ENCODE measurements at regions not wholly inside any gene's neighbourhood (a gene's known extent, or its start where the extent isn't known, plus 50 kb on each side); places are given as distances from the start of the nearest gene placed in this dataset.

DNA sequence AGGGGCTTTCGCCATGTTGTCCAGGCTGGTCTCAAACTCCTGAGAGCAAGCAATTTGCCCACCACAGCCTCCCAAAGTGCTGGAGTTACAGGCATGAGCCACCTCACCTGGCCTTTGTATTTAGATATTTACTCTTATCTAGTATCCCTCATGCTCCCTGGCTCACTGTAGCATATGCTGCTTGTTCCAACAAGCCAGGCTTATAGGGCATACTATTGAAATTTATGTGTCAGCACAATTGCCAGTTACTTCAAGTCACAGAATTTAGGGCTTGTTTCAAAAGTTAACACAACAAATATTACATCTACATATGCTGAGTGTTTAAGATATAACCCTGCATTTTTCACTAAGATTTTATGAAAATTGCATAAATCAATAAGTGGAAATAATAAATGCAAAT is 469.2 kb upstream of the ZNF608 start:
- TF ChIP-seq POLR2A (IDR thresholded peaks at IDR 0.05; ENCODE audit: low read length) (no peak), GATA1 (IDR thresholded peaks at IDR 0.05; ENCODE audit: low read depth, low read length) (no peak)
- DNase-seq, result no peak

GRCh38 chr5:125219710-125220109 is 473.3 kb upstream of the ZNF608 start:
- no peak for TF ChIP-seq POLR2A (IDR thresholded peaks at IDR 0.05; ENCODE audit: low read length)
- no peak for TF ChIP-seq GATA1 (IDR thresholded peaks at IDR 0.05; ENCODE audit: low read depth, low read length)
- no peak for DNase-seq

DNA sequence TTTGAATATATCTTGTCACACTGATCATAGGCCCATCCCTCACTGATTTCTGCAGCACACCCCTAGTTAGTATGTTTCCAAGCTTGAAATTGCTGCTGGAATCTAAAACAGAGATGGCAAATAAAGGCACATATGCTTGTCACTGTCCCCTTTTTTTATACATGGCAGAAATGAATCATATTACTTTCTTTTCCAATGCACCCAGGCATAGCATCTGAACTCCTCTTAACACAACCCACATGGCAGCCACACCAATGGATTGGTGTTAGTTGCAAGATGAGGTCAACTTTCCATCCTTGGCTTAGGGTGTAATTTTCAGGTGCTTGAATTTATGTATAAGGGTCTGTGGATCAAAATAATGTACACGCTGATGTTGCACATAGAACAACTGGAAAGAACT is 473.8 kb upstream of the ZNF608 start:
- DNase-seq, result no peak
- TF ChIP-seq GATA1 (IDR thresholded peaks at IDR 0.05; ENCODE audit: low read depth, low read length) (no peak), POLR2A (IDR thresholded peaks at IDR 0.05; ENCODE audit: low read length) (no peak)

DNA sequence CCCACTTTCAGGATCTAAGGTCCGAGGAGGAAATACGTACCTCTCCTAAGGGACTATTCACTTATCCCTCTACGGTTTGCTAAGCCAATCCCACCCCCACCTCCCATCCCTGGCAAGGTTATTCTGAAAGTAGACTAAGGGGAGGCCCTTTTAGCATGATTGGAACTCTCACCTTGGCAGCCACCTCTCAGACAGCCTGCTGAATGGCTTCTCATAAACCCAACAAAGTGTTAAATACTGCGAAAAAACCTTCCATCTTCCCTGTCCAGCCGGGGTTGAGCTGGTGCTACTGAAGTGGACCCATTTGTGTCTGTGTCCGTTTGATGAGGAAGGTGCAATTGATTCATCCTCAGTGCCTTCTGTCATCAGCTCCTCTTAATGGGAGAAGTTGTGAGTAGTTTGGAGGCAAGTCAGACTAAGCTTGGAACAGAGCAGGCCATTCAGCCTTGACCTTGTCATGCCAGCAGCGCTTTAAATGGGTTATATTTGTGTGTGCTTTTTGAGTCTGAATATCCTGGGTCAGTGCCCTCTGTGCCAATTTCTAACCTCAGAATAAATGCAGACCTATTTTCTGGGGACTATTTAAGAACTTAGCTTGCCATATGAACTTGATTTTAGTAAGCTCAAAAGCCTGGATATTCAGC is 476.3 kb upstream of the ZNF608 start:
- TF ChIP-seq GATA1 (IDR thresholded peaks at IDR 0.05; ENCODE audit: low read depth, low read length) (no peak), POLR2A (IDR thresholded peaks at IDR 0.05; ENCODE audit: low read length) (no peak)

GRCh38 chr5:125225424-125225823 is 479.0 kb upstream of the ZNF608 start:
- DNase-seq, result no peak
- TF ChIP-seq GATA1 (IDR thresholded peaks at IDR 0.05; ENCODE audit: low read depth, low read length), result no peak
- no peak for TF ChIP-seq POLR2A (IDR thresholded peaks at IDR 0.05; ENCODE audit: low read length)

More for the DNA sequence above, 476.3 kb upstream of the ZNF608 start:
- no peak for DNase-seq

DNA sequence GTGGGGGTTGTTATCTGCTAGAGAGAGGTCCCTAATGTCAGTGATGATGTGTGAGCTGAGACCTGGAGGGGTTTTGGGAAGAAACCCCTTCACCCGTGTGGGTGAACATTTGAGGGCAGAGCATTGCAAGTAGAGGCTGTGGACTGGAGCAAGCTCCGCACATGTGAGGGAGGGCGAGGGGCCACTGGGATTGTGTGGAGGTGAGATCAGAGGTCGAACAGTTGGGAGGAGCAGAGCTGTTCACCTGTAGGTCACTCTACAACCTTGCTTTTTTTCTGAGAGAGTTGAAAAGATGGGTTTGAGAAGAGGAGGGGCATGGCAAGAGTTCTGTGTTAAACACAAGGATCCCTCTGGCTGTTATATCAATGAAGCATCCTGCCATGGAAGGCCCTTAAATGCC is 480.4 kb upstream of the ZNF608 start:
- TF ChIP-seq GATA1 (IDR thresholded peaks at IDR 0.05; ENCODE audit: low read depth, low read length) (no peak), POLR2A (IDR thresholded peaks at IDR 0.05; ENCODE audit: low read length) (no peak)
- DNase-seq, result no peak

GRCh38 chr5:125227333-125228095 is 481.1 kb upstream of the ZNF608 start:
- no peak for TF ChIP-seq POLR2A (IDR thresholded peaks at IDR 0.05; ENCODE audit: low read length)
- TF ChIP-seq GATA1 (IDR thresholded peaks at IDR 0.05; ENCODE audit: low read depth, low read length), result no peak
- no peak for DNase-seq

- DNase-seq, result no peak
- TF ChIP-seq POLR2A (IDR thresholded peaks at IDR 0.05; ENCODE audit: low read length) (no peak), GATA1 (IDR thresholded peaks at IDR 0.05; ENCODE audit: low read depth, low read length) (no peak)
These were observed 482.1 kb upstream of the ZNF608 start for GRCh38 chr5:125228363-125229070.

- TF ChIP-seq POLR2A (IDR thresholded peaks at IDR 0.05; ENCODE audit: low read length) (no peak), GATA1 (IDR thresholded peaks at IDR 0.05; ENCODE audit: low read depth, low read length) (no peak)
- DNase-seq, result no peak
These were observed 483.1 kb upstream of the ZNF608 start for GRCh38 chr5:125229556-125229955.

DNA sequence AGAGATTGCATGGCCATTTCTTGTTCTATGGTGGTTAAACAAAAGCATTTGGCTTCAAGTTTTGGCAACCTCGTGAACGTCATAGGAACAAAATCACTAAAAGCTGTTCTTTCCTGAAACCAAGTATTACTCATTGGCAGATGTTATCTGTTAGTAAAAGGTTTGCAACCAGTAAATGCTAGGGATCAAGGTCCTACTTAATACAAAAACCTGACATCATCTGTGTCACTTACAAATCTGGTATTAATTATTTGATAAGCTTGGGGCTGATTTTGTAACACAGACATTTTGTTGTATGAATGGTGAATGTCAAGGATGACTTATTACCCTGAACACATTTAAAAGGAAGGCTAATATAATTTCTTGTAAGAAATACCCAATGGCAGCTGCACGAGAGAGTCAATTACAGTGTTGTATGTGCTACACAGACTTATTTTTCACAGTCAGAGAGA is 486.4 kb upstream of the ZNF608 start:
- no peak for DNase-seq
- TF ChIP-seq GATA1 (IDR thresholded peaks at IDR 0.05; ENCODE audit: low read depth, low read length) (no peak), POLR2A (IDR thresholded peaks at IDR 0.05; ENCODE audit: low read length) (no peak)

GRCh38 chr5:125233944-125234343 is 487.5 kb upstream of the ZNF608 start:
- no peak for DNase-seq
- no peak for TF ChIP-seq GATA1 (IDR thresholded peaks at IDR 0.05; ENCODE audit: low read depth, low read length)
- no peak for TF ChIP-seq POLR2A (IDR thresholded peaks at IDR 0.05; ENCODE audit: low read length)

DNA sequence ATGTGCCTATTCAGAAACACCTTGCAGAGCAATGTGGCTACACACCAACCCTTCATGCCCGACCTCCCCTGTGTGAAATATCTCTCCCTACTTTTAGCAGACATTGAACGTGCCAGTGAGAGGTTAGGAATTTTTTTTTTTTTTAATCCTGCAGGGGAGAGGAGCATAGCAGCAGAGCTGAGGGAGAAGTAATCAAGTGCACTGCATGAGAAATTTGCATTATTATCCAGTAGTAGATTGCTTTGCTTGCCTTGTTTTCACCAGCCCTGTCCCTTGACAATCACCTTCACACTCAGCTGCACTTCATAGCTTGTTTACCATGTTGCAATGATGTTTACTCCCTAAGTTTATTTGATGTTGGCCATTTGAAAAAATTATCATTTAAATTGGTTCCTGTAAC is 489.6 kb upstream of the ZNF608 start:
- no peak for DNase-seq
- TF ChIP-seq POLR2A (IDR thresholded peaks at IDR 0.05; ENCODE audit: low read length) (no peak), GATA1 (IDR thresholded peaks at IDR 0.05; ENCODE audit: low read depth, low read length) (no peak)

GRCh38 chr5:125236981-125237380 is 490.5 kb upstream of the ZNF608 start:
- TF ChIP-seq POLR2A (IDR thresholded peaks at IDR 0.05; ENCODE audit: low read length), result no peak
- no peak for TF ChIP-seq GATA1 (IDR thresholded peaks at IDR 0.05; ENCODE audit: low read depth, low read length)
- DNase-seq, result no peak

DNA sequence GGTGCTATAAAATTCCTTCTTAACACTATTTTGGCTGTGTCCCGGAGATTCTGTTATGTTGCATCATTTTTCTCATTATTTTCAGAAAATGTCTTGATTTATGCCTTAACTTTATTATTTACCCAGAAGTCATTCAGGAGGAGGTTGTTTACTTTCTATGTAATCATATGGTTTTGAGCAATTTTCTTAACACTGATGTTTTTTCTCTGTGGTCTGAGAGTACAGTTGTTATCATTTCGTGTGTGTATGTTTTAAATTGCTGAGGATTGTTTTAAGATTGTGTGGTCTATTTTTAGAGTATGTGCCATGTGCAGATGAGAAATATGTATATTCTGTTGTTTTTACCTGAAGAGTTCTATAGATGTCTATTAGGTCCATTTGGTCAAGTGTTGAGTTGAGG is 498.1 kb upstream of the ZNF608 start:
- DNase-seq, result no peak
- no peak for TF ChIP-seq GATA1 (IDR thresholded peaks at IDR 0.05; ENCODE audit: low read depth, low read length)
- no peak for TF ChIP-seq POLR2A (IDR thresholded peaks at IDR 0.05; ENCODE audit: low read length)

All from erythroblast (primary cell).